Activated CD4-positive, alpha-beta memory T cell treated with anti-CD3 and anti-CD28 coated beads for 36 hours (primary cell): ENCODE measurements at regions not wholly inside any gene's neighbourhood (a gene's known extent, or its start where the extent isn't known, plus 50 kb on each side); places are given as distances from the start of the nearest gene placed in this dataset.
"Not testable (repeated sequence)": the region's sequence is repeated elsewhere in the genome, so short reads cannot be mapped to it uniquely, and the experiment has no call there.

Experiments used
- CTCF ChIA-PET: fragments of 350-600 bp; sonication (Branson Sonifier 250); formaldehyde crosslinking; loops from one replicate; lab custom pipeline; 2021; ENCODE audit warnings: antibody characterized with exemption, inconsistent platforms; lab: Charles Lee
- POLR2A ChIA-PET: fragments of 350-600 bp; sonication (Branson Sonifier 250); formaldehyde crosslinking; loops from one replicate; lab custom pipeline; 2021; ENCODE audit warnings: antibody characterized with exemption; lab: Charles Lee
- DNase-seq: peaks from one replicate; pipeline ENCODE4 v3.0.0-alpha.2; 2020
- H3K27ac Mint-ChIP-seq: one replicate; pipeline ENCODE4 v1.8.0; 2021; ENCODE audit warnings: mixed read lengths
- H3K27me3 Mint-ChIP-seq: one replicate; pipeline ENCODE4 v1.8.0; 2021; ENCODE audit warnings: mixed read lengths
- H3K36me3 Mint-ChIP-seq: one replicate; pipeline ENCODE4 v1.8.0; 2021; ENCODE audit warnings: mixed read lengths
- H3K4me1 Mint-ChIP-seq: one replicate; pipeline ENCODE4 v1.8.0; 2021; ENCODE audit warnings: low read depth, mixed read lengths
- H3K4me3 Mint-ChIP-seq: one replicate; pipeline ENCODE4 v1.8.0; 2021; ENCODE audit warnings: mild to moderate bottlenecking, mixed read lengths
- H3K9me3 Mint-ChIP-seq: one replicate; pipeline ENCODE4 v1.8.0; 2021; ENCODE audit warnings: mixed read lengths
- intact Hi-C: fragments of 100-400 bp; cut with micrococcal nuclease; formaldehyde crosslinking; loops from one replicate; pipeline ENCODE4 v1.15.1; 2023

DNA sequence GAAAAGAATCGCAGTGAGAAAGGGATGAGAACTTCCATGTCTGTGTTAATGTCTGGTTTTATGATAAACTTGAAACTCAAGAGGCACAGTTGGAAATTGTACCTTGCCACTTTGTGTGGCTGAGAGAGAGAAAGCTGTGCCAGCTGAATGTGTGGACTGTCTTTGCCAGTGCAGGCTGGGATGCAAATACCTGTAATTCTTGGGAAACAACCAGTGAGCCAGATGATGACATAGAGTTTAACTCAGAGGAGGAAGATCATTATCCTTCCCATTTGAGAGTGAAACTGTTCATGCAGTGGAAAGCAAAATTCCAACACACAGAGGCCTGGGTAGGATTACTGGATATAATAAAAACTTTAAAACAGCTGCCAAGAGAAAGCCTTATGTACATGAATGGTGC lies 141.5 kb upstream of the NPAP1 start:
- H3K4me3 Mint-ChIP-seq, H3K4me1 Mint-ChIP-seq, H3K27me3 Mint-ChIP-seq, H3K9me3 Mint-ChIP-seq, H3K36me3 Mint-ChIP-seq, CTCF ChIA-PET, intact Hi-C loops, POLR2A ChIA-PET, DNase-seq, H3K27ac Mint-ChIP-seq: not testable (repeated sequence)

DNA sequence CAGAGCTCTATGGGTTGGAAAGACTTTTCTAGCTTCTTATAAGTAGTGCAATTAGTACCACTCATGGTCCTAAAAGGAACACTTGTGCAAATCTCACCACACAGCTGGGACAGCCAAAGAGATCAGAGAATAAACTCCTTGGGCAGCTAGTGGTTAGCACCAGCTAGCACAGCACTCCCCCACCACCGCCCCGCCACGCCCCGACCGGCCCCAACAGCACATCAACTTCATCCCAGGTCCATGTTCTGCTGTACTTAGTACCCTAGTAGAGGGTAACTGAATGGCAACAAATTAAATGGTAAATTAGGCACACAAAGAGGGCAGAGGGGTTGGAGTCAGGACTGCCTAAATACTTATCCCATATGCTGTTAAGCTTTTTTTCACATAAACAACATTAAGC lies 118.3 kb upstream of the NPAP1 start:
- POLR2A ChIA-PET, H3K4me3 Mint-ChIP-seq, H3K9me3 Mint-ChIP-seq, DNase-seq, H3K4me1 Mint-ChIP-seq, H3K27me3 Mint-ChIP-seq, intact Hi-C loops, H3K27ac Mint-ChIP-seq, H3K36me3 Mint-ChIP-seq, CTCF ChIA-PET: not testable (repeated sequence)

DNA sequence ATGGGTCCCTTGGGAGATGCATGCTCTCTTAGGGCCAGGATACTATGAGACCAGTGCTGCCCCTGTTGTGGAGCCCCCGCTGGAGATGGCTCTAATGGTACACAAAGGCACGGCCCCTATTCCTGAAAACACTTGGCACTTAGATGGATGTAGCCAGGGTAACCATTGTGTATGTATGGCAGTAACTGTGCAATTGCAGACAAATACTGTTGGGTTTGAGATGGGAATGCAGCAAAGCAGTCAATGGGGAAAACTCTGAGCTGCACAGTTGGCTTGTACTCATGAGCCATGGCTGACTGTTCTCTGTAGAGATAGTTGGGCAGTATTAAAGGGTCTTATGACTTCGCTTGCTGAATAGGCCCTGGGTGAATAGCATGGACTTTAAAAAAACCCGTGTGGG lies 67.9 kb upstream of the NPAP1 start:
- Mint-ChIP-seq H3K9me3 (peaks cover 20% of the 10 kb centered on the region), H3K36me3 (no peaks in the 10 kb centered on the region), H3K27me3 (no peaks in the 10 kb centered on the region), H3K4me1 (no peaks in the 10 kb centered on the region), H3K27ac (no peak overlapping the region), H3K4me3 (no peak overlapping the region)
- ChIA-PET POLR2A (no interaction called here), CTCF (no interaction called here)
- intact Hi-C loops = no loop called here
- DNase-seq = no peak

DNA sequence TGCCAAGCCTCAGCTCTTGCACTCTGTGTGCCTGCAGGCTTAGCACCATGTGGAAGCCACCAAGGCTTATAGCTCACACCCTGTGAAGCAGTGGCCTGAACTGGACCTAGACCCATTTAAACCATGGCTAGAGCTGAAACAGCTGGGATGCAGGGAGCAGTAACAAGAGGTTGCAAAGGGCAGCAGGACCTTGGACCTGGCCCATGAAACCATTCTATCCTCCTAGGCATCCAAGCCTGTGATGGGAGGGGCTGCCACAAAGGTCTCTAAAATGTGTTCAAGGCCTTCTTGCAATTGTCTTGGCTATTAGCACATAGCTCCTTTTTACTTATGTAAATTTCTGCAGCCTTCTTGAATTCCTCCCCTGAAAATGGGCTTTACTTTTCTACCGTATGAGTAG lies 57.9 kb upstream of the NPAP1 start:
- Mint-ChIP-seq H3K4me3 (no peak overlapping the region), H3K27me3 (no peaks in the 10 kb centered on the region), H3K9me3 (peaks cover 46% of the 10 kb centered on the region), H3K27ac (no peak overlapping the region), H3K36me3 (no peaks in the 10 kb centered on the region), H3K4me1 (no peaks in the 10 kb centered on the region)
- ChIA-PET CTCF (no interaction called here), POLR2A (no interaction called here)
- DNase-seq = no peak
- intact Hi-C loops = no loop called here

DNA sequence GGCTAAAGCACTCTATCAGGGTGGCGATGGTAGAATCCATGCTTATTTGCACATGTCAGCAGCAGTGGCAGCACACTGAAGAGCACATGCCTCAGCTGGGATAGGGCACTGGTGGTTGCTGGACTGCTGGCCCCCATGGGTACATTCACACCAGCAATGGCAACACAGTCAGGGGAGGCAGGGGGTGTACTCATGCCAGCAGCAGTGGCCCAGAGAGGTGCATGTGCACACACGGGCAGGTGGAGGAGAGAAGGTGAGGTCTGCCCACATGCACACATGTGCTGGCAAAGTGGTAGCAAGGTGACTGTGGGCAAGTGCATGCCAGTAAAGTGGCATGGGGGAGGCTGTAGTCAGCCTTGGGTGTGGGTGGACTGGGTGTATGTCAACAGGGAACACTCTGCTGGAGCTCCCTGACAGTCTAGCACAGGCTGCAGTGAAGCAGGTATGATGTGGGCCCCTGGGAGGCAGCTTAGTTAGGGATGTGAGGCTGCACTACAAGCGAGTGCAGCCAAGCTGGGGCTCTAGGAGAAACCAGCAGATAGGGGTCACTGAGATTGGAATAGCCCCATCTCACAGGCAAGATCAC lies 53.9 kb upstream of the NPAP1 start:
- intact Hi-C loops = no loop called here
- Mint-ChIP-seq H3K27me3 (no peaks in the 10 kb centered on the region), H3K36me3 (no peaks in the 10 kb centered on the region), H3K4me1 (no peaks in the 10 kb centered on the region), H3K4me3 (no peak overlapping the region), H3K27ac (no peak overlapping the region), H3K9me3 (peaks cover 35% of the 10 kb centered on the region)
- no peak for DNase-seq
- POLR2A ChIA-PET = no interaction called here
- CTCF ChIA-PET = no interaction called here
